Liver (tissue), 3 donors: ENCODE measurements at regions not wholly inside any gene's neighbourhood (a gene's known extent, or its start where the extent isn't known, plus 50 kb on each side); places are given as distances from the start of the nearest gene placed in this dataset.

Experiments
- EGR1 ChIP-seq, 2 donors: IDR thresholded peaks; 2 replicates each; pipeline ENCODE4 v1.6.1; 2016 to 2018; ENCODE audit warnings: antibody characterized with exemption in 2 of 2, low read depth in 2 of 2
- GABPA ChIP-seq, 2 donors: IDR thresholded peaks in 1 of 2; conservative IDR thresholded peaks in 1 of 2; 2 replicates each; pipeline ENCODE4 v1.6.1; 2016; ENCODE audit warnings: antibody characterized with exemption in 2 of 2, mild to moderate bottlenecking in 1 of 2, moderate library complexity in 1 of 2
- JUND ChIP-seq, 2 donors: IDR thresholded peaks; 2 replicates each; pipeline ENCODE4 v1.6.1; 2016; ENCODE audit warnings: antibody characterized with exemption in 2 of 2
- NR2F2 ChIP-seq: IDR thresholded peaks from 2 replicates; pipeline ENCODE4 v1.6.1; 2016; ENCODE audit warnings: antibody characterized with exemption
- RAD21 ChIP-seq, 2 donors: IDR thresholded peaks; 2 replicates each; pipeline ENCODE4 v1.6.1; 2016; ENCODE audit warnings: antibody characterized with exemption in 2 of 2, mild to moderate bottlenecking in 2 of 2
- RXRA ChIP-seq, 2 donors: IDR thresholded peaks; 2 replicates each; pipeline ENCODE4 v1.6.1; 2017 to 2018; ENCODE audit warnings: antibody characterized with exemption in 2 of 2, mild to moderate bottlenecking in 1 of 2
- SP1 ChIP-seq: IDR thresholded peaks from 2 replicates; pipeline ENCODE4 v1.6.1; 2018; ENCODE audit warnings: antibody characterized with exemption, mild to moderate bottlenecking
- TAF1 ChIP-seq: conservative IDR thresholded peaks from 2 replicates; pipeline ENCODE4 v1.6.1; 2016; ENCODE audit warnings: antibody characterized with exemption, mild to moderate bottlenecking
- YY1 ChIP-seq: IDR thresholded peaks from 2 replicates; pipeline ENCODE4 v1.6.1; 2016; ENCODE audit warnings: antibody characterized with exemption, mild to moderate bottlenecking
- TF ChIP-seq, protein P1 (sequence below): fragments of 150-350 bp; IDR thresholded peaks from 2 replicates; pipeline ENCODE4 v1.5.1; 2017; ENCODE audit warnings: improper control_type of control experiment, low read depth, low read length; ENCODE audit not compliant: missing input control
- TF ChIP-seq, protein P2 (sequence below): IDR thresholded peaks from 2 replicates; pipeline ENCODE4 v1.6.1; 2016; ENCODE audit warnings: antibody characterized with exemption
- TF ChIP-seq, protein P3 (sequence below): IDR thresholded peaks from 2 replicates; pipeline ENCODE4 v1.6.1; 2016; ENCODE audit warnings: antibody characterized with exemption
- TF ChIP-seq, protein P4 (sequence below): IDR thresholded peaks from 2 replicates; pipeline ENCODE4 v1.6.1; 2016; ENCODE audit warnings: antibody characterized with exemption, mild to moderate bottlenecking
- TF ChIP-seq, protein P5 (sequence below): IDR thresholded peaks from 2 replicates; pipeline ENCODE4 v1.6.1; 2016; ENCODE audit warnings: antibody characterized with exemption
- donor health status: healthy.
- donor health status: healthy.

DNA sequence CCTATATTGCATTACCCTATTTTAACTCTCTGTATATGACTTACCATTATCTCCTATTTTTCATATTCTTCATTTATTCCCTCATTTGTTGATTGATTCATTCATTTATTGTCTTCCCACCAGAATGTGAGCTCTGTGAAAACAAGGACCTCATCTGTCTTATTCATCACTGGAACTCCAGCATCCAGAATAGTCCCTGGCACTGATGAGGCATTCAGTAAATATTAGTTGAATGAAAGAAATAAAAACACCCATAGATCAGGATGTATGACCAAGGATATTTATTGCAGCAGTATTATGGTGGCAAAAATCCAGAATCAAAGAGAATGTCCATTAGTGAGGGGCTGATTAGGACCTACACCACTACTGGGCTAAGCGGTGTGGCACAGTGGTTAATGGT is 164.9 kb downstream of the SPRY1 start:
- TF ChIP-seq, protein P1, sequence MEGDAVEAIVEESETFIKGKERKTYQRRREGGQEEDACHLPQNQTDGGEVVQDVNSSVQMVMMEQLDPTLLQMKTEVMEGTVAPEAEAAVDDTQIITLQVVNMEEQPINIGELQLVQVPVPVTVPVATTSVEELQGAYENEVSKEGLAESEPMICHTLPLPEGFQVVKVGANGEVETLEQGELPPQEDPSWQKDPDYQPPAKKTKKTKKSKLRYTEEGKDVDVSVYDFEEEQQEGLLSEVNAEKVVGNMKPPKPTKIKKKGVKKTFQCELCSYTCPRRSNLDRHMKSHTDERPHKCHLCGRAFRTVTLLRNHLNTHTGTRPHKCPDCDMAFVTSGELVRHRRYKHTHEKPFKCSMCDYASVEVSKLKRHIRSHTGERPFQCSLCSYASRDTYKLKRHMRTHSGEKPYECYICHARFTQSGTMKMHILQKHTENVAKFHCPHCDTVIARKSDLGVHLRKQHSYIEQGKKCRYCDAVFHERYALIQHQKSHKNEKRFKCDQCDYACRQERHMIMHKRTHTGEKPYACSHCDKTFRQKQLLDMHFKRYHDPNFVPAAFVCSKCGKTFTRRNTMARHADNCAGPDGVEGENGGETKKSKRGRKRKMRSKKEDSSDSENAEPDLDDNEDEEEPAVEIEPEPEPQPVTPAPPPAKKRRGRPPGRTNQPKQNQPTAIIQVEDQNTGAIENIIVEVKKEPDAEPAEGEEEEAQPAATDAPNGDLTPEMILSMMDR: no peak
- TF ChIP-seq NR2F2 (no peak), JUND (IDR thresholded peaks at IDR 0.05) (no peak), SP1 (no peak), YY1 (no peak), RXRA (IDR thresholded peaks at IDR 0.05) (no peak), RAD21 (IDR thresholded peaks at IDR 0.05) (no peak), TAF1 (no peak), GABPA (IDR thresholded peaks at IDR 0.05 in 1 of 2, conservative IDR thresholded peaks at IDR 0.05 in 1 of 2) (no peak), EGR1 (IDR thresholded peaks at IDR 0.05; ENCODE audit: low read depth in 2 of 2) (no peak)
- TF ChIP-seq, protein P2, sequence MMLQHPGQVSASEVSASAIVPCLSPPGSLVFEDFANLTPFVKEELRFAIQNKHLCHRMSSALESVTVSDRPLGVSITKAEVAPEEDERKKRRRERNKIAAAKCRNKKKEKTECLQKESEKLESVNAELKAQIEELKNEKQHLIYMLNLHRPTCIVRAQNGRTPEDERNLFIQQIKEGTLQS: no peak
- TF ChIP-seq, protein P3, sequence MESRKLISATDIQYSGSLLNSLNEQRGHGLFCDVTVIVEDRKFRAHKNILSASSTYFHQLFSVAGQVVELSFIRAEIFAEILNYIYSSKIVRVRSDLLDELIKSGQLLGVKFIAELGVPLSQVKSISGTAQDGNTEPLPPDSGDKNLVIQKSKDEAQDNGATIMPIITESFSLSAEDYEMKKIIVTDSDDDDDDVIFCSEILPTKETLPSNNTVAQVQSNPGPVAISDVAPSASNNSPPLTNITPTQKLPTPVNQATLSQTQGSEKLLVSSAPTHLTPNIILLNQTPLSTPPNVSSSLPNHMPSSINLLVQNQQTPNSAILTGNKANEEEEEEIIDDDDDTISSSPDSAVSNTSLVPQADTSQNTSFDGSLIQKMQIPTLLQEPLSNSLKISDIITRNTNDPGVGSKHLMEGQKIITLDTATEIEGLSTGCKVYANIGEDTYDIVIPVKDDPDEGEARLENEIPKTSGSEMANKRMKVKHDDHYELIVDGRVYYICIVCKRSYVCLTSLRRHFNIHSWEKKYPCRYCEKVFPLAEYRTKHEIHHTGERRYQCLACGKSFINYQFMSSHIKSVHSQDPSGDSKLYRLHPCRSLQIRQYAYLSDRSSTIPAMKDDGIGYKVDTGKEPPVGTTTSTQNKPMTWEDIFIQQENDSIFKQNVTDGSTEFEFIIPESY: no peak
- TF ChIP-seq, protein P4, sequence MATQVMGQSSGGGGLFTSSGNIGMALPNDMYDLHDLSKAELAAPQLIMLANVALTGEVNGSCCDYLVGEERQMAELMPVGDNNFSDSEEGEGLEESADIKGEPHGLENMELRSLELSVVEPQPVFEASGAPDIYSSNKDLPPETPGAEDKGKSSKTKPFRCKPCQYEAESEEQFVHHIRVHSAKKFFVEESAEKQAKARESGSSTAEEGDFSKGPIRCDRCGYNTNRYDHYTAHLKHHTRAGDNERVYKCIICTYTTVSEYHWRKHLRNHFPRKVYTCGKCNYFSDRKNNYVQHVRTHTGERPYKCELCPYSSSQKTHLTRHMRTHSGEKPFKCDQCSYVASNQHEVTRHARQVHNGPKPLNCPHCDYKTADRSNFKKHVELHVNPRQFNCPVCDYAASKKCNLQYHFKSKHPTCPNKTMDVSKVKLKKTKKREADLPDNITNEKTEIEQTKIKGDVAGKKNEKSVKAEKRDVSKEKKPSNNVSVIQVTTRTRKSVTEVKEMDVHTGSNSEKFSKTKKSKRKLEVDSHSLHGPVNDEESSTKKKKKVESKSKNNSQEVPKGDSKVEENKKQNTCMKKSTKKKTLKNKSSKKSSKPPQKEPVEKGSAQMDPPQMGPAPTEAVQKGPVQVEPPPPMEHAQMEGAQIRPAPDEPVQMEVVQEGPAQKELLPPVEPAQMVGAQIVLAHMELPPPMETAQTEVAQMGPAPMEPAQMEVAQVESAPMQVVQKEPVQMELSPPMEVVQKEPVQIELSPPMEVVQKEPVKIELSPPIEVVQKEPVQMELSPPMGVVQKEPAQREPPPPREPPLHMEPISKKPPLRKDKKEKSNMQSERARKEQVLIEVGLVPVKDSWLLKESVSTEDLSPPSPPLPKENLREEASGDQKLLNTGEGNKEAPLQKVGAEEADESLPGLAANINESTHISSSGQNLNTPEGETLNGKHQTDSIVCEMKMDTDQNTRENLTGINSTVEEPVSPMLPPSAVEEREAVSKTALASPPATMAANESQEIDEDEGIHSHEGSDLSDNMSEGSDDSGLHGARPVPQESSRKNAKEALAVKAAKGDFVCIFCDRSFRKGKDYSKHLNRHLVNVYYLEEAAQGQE: no peak
- TF ChIP-seq, protein P5, sequence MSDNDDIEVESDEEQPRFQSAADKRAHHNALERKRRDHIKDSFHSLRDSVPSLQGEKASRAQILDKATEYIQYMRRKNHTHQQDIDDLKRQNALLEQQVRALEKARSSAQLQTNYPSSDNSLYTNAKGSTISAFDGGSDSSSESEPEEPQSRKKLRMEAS: no peak
